ENCODE measurements at regions not wholly inside any gene's neighbourhood (a gene's known extent, or its start where the extent isn't known, plus 50 kb on each side); places are given as distances from the start of the nearest gene placed in this dataset.

DNA sequence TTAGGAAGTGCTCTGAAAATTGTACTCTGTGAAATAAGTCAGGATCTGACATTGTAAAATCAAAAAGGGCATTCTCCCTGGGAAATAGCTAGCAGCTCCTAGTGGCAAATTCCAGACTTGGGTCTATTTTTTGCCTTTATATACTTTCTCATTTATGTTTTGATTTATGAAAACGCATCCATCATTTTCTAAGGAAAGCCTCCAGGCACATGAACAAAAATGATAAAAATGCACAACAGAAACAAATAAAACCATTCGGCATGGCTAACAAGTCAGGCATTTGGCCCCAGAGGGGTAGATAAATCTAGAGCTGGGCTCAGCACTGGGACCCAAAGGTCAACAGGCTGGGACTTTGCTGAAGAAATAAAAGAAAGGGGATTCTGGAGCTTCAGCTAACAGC is 167.0 kb downstream of the BCL11A start:
- TF ChIP-seq, protein P1, sequence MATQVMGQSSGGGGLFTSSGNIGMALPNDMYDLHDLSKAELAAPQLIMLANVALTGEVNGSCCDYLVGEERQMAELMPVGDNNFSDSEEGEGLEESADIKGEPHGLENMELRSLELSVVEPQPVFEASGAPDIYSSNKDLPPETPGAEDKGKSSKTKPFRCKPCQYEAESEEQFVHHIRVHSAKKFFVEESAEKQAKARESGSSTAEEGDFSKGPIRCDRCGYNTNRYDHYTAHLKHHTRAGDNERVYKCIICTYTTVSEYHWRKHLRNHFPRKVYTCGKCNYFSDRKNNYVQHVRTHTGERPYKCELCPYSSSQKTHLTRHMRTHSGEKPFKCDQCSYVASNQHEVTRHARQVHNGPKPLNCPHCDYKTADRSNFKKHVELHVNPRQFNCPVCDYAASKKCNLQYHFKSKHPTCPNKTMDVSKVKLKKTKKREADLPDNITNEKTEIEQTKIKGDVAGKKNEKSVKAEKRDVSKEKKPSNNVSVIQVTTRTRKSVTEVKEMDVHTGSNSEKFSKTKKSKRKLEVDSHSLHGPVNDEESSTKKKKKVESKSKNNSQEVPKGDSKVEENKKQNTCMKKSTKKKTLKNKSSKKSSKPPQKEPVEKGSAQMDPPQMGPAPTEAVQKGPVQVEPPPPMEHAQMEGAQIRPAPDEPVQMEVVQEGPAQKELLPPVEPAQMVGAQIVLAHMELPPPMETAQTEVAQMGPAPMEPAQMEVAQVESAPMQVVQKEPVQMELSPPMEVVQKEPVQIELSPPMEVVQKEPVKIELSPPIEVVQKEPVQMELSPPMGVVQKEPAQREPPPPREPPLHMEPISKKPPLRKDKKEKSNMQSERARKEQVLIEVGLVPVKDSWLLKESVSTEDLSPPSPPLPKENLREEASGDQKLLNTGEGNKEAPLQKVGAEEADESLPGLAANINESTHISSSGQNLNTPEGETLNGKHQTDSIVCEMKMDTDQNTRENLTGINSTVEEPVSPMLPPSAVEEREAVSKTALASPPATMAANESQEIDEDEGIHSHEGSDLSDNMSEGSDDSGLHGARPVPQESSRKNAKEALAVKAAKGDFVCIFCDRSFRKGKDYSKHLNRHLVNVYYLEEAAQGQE (IDR thresholded peaks at IDR 0.05; ENCODE audit: borderline replicate concordance), result no peak
- no peak for TF ChIP-seq EZH2 (IDR thresholded peaks at IDR 0.05; ENCODE audit: borderline replicate concordance, insufficient read depth, low read length, poor library complexity, severe bottlenecking)
- no peak for TF ChIP-seq SMC3 (conservative IDR thresholded peaks at IDR 0.05; ENCODE audit: poor library complexity)
- no peak for TF ChIP-seq TAF1 (IDR thresholded peaks at IDR 0.05; ENCODE audit: low read depth)
- no peak for TF ChIP-seq MXI1 (conservative IDR thresholded peaks at IDR 0.05; ENCODE audit: poor library complexity, severe bottlenecking)
- no peak for TF ChIP-seq POLR2AphosphoS5 (IDR thresholded peaks at IDR 0.05)
- TF ChIP-seq, protein P2, sequence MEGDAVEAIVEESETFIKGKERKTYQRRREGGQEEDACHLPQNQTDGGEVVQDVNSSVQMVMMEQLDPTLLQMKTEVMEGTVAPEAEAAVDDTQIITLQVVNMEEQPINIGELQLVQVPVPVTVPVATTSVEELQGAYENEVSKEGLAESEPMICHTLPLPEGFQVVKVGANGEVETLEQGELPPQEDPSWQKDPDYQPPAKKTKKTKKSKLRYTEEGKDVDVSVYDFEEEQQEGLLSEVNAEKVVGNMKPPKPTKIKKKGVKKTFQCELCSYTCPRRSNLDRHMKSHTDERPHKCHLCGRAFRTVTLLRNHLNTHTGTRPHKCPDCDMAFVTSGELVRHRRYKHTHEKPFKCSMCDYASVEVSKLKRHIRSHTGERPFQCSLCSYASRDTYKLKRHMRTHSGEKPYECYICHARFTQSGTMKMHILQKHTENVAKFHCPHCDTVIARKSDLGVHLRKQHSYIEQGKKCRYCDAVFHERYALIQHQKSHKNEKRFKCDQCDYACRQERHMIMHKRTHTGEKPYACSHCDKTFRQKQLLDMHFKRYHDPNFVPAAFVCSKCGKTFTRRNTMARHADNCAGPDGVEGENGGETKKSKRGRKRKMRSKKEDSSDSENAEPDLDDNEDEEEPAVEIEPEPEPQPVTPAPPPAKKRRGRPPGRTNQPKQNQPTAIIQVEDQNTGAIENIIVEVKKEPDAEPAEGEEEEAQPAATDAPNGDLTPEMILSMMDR (IDR thresholded peaks at IDR 0.05; ENCODE audit: poor library complexity, severe bottlenecking), result no peak
- no peak for TF ChIP-seq EP300 (conservative IDR thresholded peaks at IDR 0.05; ENCODE audit: poor library complexity, severe bottlenecking)
- no peak for TF ChIP-seq RAD21 (conservative IDR thresholded peaks at IDR 0.05)
- H2AFZ ChIP-seq (ENCODE audit: low read depth, low read length), result no peak overlapping the region
- no peak overlapping the region for H3K27ac ChIP-seq (ENCODE audit: low read length)
- H3K9me3 ChIP-seq (ENCODE audit: low read length), result no peaks in the 10 kb centered on the region
- no peaks in the 10 kb centered on the region for H3F3A ChIP-seq (ENCODE audit: insufficient read depth, low read length, poor library complexity, severe bottlenecking)
- H3K9ac ChIP-seq (ENCODE audit: low read length), result no peak overlapping the region
- H4K20me1 ChIP-seq (ENCODE audit: insufficient read depth), result no peaks in the 10 kb centered on the region
- no peaks in the 10 kb centered on the region for H3K36me3 ChIP-seq (ENCODE audit: insufficient read depth, low read length)
- H3K9me2 ChIP-seq (ENCODE audit: insufficient read depth, low read length), result no peaks in the 10 kb centered on the region
- no peaks in the 10 kb centered on the region for H3K79me2 ChIP-seq (replicated peaks; ENCODE audit: insufficient read depth, low read length)
- no peak overlapping the region for H3K4me2 ChIP-seq (ENCODE audit: low read length)
- H3K4me3 ChIP-seq (ENCODE audit: low read length), result no peak overlapping the region
- no peaks in the 10 kb centered on the region for H3K27me3 ChIP-seq (ENCODE audit: insufficient read depth, low read depth, low read length)

DNA sequence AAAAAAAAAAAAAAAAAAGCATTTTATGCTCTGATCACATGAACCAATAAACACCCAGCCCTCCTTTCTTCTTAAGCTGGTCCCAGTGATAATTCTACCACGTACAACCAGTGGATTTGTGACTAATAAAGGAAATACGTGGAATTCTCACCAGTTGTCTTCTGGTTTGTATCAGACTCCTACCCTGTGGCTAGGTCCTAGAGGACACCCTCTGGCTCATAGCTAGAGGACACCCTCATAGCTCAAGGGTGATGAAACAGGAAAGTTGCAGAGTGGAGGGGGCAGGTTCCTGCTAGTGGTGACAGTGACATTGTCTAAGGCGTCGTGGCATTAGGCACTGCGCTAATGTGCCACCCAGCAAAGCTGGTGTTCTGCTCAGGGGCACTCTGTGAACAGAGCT is 167.8 kb downstream of the BCL11A start:
- no peaks in the 10 kb centered on the region for H3K9me2 ChIP-seq (ENCODE audit: insufficient read depth, low read length)
- H3K9me3 ChIP-seq (ENCODE audit: low read length), result no peaks in the 10 kb centered on the region
- no peak overlapping the region for H3K4me2 ChIP-seq (ENCODE audit: low read length)
- no peaks in the 10 kb centered on the region for H3K27me3 ChIP-seq (ENCODE audit: insufficient read depth, low read depth, low read length)
- no peak for TF ChIP-seq RAD21 (conservative IDR thresholded peaks at IDR 0.05)
- no peak for TF ChIP-seq SMC3 (conservative IDR thresholded peaks at IDR 0.05; ENCODE audit: poor library complexity)
- TF ChIP-seq TAF1 (IDR thresholded peaks at IDR 0.05; ENCODE audit: low read depth), result no peak
- TF ChIP-seq POLR2AphosphoS5 (IDR thresholded peaks at IDR 0.05), result no peak
- TF ChIP-seq, protein P2 (IDR thresholded peaks at IDR 0.05; ENCODE audit: poor library complexity, severe bottlenecking), result no peak
- TF ChIP-seq MXI1 (conservative IDR thresholded peaks at IDR 0.05; ENCODE audit: poor library complexity, severe bottlenecking), result no peak
- no peak for TF ChIP-seq EZH2 (IDR thresholded peaks at IDR 0.05; ENCODE audit: borderline replicate concordance, insufficient read depth, low read length, poor library complexity, severe bottlenecking)
- H2AFZ ChIP-seq (ENCODE audit: low read depth, low read length), result no peak overlapping the region
- H3F3A ChIP-seq (ENCODE audit: insufficient read depth, low read length, poor library complexity, severe bottlenecking), result no peaks in the 10 kb centered on the region
- H4K20me1 ChIP-seq (ENCODE audit: insufficient read depth), result no peaks in the 10 kb centered on the region
- no peaks in the 10 kb centered on the region for H3K79me2 ChIP-seq (replicated peaks; ENCODE audit: insufficient read depth, low read length)
- H3K4me3 ChIP-seq (ENCODE audit: low read length), result no peak overlapping the region
- no peaks in the 10 kb centered on the region for H3K36me3 ChIP-seq (ENCODE audit: insufficient read depth, low read length)
- no peak overlapping the region for H3K27ac ChIP-seq (ENCODE audit: low read length)
- no peak overlapping the region for H3K9ac ChIP-seq (ENCODE audit: low read length)
